Activated CD8-positive, alpha-beta memory T cell treated with anti-CD3 and anti-CD28 coated beads, Interleukin-2, amount 50 U/mL, for 1 hour (primary cell): ENCODE measurements at regions not wholly inside any gene's neighbourhood (a gene's known extent, or its start where the extent isn't known, plus 50 kb on each side); places are given as distances from the start of the nearest gene placed in this dataset.

ENCODE experiments used
- DNase-seq: peaks from one replicate; pipeline ENCODE4 v3.0.0-alpha.2; 2020; ENCODE audit errors: extremely low read depth

- no peak for DNase-seq
Measured at GRCh38 chr6:102411796-102412195, 1018.3 kb downstream of the GRIK2 start.

GRCh38 chr6:102407886-102408741 is 1014.6 kb downstream of the GRIK2 start:
- no peak for DNase-seq

GRCh38 chr6:102405860-102406259 is 1012.4 kb downstream of the GRIK2 start:
- DNase-seq = no peak

GRCh38 chr6:102402635-102403329 is 1009.3 kb downstream of the GRIK2 start:
- DNase-seq = no peak

GRCh38 chr6:102398788-102399390 is 1005.4 kb downstream of the GRIK2 start:
- no peak for DNase-seq

GRCh38 chr6:102390541-102390940 is 997.0 kb downstream of the GRIK2 start:
- DNase-seq = no peak

- no peak for DNase-seq
Measured at GRCh38 chr6:102389994-102390393, 996.5 kb downstream of the GRIK2 start.

GRCh38 chr6:102387326-102388033 is 994.0 kb downstream of the GRIK2 start:
- DNase-seq = no peak

- DNase-seq = no peak
Measured at GRCh38 chr6:102381203-102381602, 987.7 kb downstream of the GRIK2 start.

- DNase-seq = no peak
Measured at GRCh38 chr6:102356170-102356569, 962.7 kb downstream of the GRIK2 start.

- no peak for DNase-seq
Measured at GRCh38 chr6:102355578-102355977, 962.1 kb downstream of the GRIK2 start.

- DNase-seq = no peak
Measured at GRCh38 chr6:102352552-102352951, 959.0 kb downstream of the GRIK2 start.

GRCh38 chr6:102344769-102345168 is 951.3 kb downstream of the GRIK2 start:
- DNase-seq = no peak

- DNase-seq = no peak
Measured at GRCh38 chr6:102340311-102340710, 946.8 kb downstream of the GRIK2 start.

GRCh38 chr6:102333736-102334135 is 940.2 kb downstream of the GRIK2 start:
- no peak for DNase-seq

GRCh38 chr6:102327697-102328225 is 934.3 kb downstream of the GRIK2 start:
- DNase-seq = no peak

GRCh38 chr6:102313699-102314098 is 920.2 kb downstream of the GRIK2 start:
- DNase-seq = no peak

GRCh38 chr6:102309700-102310099 is 916.2 kb downstream of the GRIK2 start:
- no peak for DNase-seq

GRCh38 chr6:102300350-102300749 is 906.8 kb downstream of the GRIK2 start:
- DNase-seq = no peak

- DNase-seq = no peak
Measured at GRCh38 chr6:102298051-102298450, 904.5 kb downstream of the GRIK2 start.
